Fibroblast of skin of left quadriceps (primary cell): ENCODE measurements at regions not wholly inside any gene's neighbourhood (a gene's known extent, or its start where the extent isn't known, plus 50 kb on each side); places are given as distances from the start of the nearest gene placed in this dataset.

Experiments
- DNase-seq, 2 experiments: peaks; one replicate each; pipeline ENCODE4 v3.0.0-alpha.2; 2013; ENCODE audit warnings: low read depth in 2 of 2

GRCh38 chr19:28883241-28883693, 329.7 kb downstream of the UQCRFS1 start:
- peak in 1 of 2 experiments; percentile 1 for DNase-seq

- no peak for DNase-seq
Measured at GRCh38 chr19:28882818-28883217, 330.1 kb downstream of the UQCRFS1 start.

- no peak for DNase-seq
Measured at GRCh38 chr19:28881616-28882015, 331.3 kb downstream of the UQCRFS1 start.

GRCh38 chr19:28880735-28881401, 332.1 kb downstream of the UQCRFS1 start:
- DNase-seq = no peak

GRCh38 chr19:28878862-28879566, 333.9 kb downstream of the UQCRFS1 start:
- peak; percentile 36 to 46 for DNase-seq

GRCh38 chr19:28876609-28877123, 336.3 kb downstream of the UQCRFS1 start:
- DNase-seq = peak in 1 of 2 experiments; percentile 1

GRCh38 chr19:28874742-28875141, 338.2 kb downstream of the UQCRFS1 start:
- DNase-seq = no peak

GRCh38 chr19:28873301-28873700, 339.6 kb downstream of the UQCRFS1 start:
- no peak for DNase-seq

- no peak for DNase-seq
Measured at GRCh38 chr19:28871099-28871725, 341.7 kb downstream of the UQCRFS1 start.

GRCh38 chr19:28869459-28869858, 343.5 kb downstream of the UQCRFS1 start:
- no peak for DNase-seq

- DNase-seq = no peak
Measured at GRCh38 chr19:28868836-28869235, 344.1 kb downstream of the UQCRFS1 start.

GRCh38 chr19:28867978-28868377, 345.0 kb downstream of the UQCRFS1 start:
- no peak for DNase-seq

GRCh38 chr19:28864577-28865042, 348.3 kb downstream of the UQCRFS1 start:
- peak in 1 of 2 experiments; percentile 1 for DNase-seq

GRCh38 chr19:28864024-28864503, 348.9 kb downstream of the UQCRFS1 start:
- no peak for DNase-seq

- no peak for DNase-seq
Measured at GRCh38 chr19:28862238-28862637, 350.7 kb downstream of the UQCRFS1 start.

GRCh38 chr19:28859811-28860210, 353.1 kb downstream of the UQCRFS1 start:
- no peak for DNase-seq

- no peak for DNase-seq
Measured at GRCh38 chr19:28858933-28859332, 354.0 kb downstream of the UQCRFS1 start.

GRCh38 chr19:28857967-28858366, 355.0 kb downstream of the UQCRFS1 start:
- no peak for DNase-seq

- DNase-seq = no peak
Measured at GRCh38 chr19:28855216-28855615, 357.7 kb downstream of the UQCRFS1 start.

- peak; percentile 2 to 6 for DNase-seq
Measured at GRCh38 chr19:28847468-28847867, 365.5 kb downstream of the UQCRFS1 start.

GRCh38 chr19:28846094-28846812, 366.7 kb downstream of the UQCRFS1 start:
- DNase-seq = no peak
